SK-MEL-5 (cell line): ENCODE measurements at regions not wholly inside any gene's neighbourhood (a gene's known extent, or its start where the extent isn't known, plus 50 kb on each side); places are given as distances from the start of the nearest gene placed in this dataset.

Experiments
- DNase-seq: peaks from one replicate; pipeline ENCODE4 v3.0.0-alpha.2; 2016; ENCODE audit warnings: low read depth, low spot score
- in situ Hi-C: cut with HindIII; loops from 2 replicates; pipeline ENCODE4 v1.10.0; 2016; ENCODE audit warnings: low sequenced_read_pairs, high pct_unique_total_duplicates, low pct_unique_long_range_greater_than_20kb

DNA sequence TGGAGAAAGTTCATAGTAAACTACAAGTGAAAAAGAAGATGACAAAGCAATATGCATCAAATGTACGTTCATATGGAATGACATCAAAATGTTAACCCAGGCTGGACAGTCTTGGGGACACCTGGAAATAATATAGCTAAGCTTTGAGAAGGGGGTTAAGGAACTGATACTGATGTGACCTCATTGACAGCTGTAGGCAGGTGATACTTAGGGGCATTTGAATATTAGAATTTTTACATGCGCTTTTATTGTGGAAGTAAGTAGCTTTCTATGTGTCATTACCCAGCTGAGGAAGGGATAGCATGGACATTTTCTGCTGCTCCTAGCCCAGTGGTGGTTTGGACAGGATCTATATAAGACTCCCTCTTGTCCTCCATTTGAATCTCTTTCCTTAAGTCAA, 299.7 kb downstream of the CWC27 start:
- in situ Hi-C loops, result no loop called here
- DNase-seq, result no peak

DNA sequence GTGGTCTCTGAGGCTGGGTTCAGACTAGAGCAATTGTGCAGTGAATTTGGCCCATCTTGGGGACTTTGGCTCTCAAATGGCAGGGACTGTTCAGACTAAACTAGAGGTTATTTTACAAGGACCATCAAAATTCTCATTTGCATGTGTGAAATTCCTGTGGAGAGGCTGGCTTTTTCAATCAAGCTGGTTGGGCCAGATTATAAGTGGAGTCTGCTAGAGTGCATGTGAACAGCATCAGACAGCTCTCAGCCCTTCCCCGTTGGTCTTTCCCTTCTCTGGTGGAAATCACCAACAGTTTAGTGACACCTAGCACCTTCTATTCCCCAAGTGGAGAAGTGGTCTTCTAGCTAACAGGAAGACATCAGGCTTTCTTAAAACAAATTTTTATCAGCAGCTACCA, 301.3 kb downstream of the CWC27 start:
- in situ Hi-C loops, result no loop called here
- no peak for DNase-seq

DNA sequence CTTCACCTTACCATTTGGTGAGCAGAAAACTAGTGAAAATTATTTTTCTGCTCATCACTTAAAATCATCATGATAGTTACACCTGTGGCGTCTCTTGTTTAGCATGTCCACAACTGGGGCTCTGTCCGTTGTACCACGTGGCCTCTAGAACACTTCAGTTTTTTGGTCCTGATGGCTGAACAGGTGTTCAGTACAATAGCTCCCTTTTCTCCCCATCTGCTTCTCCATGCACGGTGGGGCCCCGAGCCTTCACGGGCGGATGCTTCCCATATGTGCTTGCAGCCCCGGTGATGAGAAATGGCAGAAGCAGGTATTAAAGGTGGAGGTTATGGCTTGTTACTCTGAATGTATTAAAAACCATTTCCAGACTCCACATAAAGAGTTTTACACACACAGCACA, 304.1 kb downstream of the CWC27 start:
- no peak for DNase-seq
- in situ Hi-C loops, result no loop called here

DNA sequence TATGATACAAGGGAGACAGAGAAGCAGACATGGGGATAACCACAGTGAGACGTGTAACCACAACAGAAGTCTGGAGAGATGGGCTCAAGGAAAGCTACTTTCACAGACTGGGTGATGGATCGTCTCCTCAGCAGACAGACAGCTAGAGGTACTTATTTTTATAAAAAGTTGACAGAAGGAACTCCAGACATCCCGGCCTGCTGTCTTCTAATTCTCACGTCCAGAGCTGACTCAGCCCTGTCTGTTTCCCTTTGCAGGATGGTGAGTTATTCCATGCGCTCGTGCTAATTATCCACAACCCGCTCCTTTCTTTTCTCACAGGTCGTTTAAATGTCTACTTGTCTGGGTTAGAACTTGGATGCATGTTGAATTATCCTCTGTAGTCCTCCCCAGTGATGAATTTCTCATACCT, 304.5 kb downstream of the CWC27 start:
- in situ Hi-C loops, result no loop called here
- no peak for DNase-seq

DNA sequence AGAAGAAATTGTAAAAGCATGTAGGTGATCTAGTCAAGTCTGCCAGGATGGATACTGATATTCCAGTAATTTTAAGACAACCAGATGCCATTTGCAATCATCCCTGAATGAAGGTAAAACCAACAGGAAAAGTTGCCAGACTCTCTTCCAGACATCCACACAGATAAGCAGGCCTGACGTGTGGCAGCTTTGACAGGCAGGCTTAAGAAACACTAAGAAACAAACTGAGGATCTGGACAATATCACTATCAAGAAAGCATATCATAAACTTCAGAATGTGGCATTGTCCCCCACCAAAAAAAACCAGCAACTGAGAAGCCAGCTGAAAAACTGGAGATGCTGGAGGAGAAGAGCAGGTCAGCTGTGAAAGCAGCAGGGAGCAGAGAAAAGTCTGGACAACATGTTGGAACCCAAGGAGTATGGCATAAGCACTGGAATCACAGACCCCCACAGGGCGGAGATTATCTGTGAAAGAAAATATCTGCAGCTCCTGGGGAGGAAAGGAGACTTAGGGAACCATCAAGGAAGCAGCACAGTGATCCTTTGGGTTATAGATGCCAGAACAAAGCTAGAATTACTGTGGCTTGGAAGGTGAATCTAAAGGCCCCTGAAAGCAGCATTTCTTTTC, 307.0 kb downstream of the CWC27 start:
- in situ Hi-C loops, result no loop called here
- no peak for DNase-seq

DNA sequence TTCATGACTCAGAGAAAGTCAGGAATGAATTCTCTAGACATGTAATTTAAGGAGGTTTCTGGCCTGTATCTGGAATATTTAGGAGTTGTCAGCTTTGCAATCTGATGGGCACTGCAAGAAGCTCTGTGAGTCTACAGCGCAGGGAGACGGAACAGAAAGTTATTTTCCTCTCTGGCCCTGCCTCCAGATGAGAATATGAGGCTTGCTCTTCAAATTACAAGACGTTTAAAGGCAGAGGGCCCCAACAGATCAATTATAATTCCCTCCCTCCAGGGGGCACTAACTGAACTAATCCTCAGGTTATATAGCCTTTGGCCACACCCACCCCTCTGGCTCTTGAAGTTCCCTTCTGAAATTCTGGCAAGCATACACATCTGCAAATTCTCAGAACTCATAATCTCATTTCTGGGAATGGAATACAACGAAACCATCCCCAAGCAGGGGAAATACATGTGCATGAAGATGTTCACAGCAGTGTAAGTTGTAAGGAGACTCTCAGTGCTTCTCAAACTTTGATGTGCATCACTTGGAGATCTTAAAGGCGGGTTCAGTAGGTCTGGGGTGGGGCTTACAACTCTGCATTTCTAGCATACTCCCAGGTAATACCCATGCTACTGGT, 307.6 kb downstream of the CWC27 start:
- peak; percentile 67 for DNase-seq

DNA sequence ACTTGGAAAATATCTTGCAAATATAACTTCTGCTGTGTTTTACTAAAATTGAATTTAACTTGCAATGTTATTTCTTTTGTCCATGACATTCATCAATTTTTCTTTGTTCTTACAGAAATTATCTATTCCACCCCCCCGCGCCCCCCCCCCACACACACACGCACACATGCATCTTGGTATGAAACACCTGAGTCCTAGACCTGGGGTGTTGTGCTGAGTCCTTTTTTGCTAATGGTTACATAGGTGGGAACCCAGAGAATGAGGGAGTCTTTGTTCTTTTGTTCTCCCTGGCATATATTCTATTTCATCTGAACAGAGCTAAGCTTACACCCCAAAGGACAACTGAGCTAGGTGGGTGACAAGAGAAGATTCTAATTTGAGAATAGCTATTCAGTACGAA, 308.9 kb downstream of the CWC27 start:
- no peak for DNase-seq
- in situ Hi-C loops, result no loop called here

More for the DNA sequence above, 307.6 kb downstream of the CWC27 start:
- in situ Hi-C loops, result no loop called here

DNA sequence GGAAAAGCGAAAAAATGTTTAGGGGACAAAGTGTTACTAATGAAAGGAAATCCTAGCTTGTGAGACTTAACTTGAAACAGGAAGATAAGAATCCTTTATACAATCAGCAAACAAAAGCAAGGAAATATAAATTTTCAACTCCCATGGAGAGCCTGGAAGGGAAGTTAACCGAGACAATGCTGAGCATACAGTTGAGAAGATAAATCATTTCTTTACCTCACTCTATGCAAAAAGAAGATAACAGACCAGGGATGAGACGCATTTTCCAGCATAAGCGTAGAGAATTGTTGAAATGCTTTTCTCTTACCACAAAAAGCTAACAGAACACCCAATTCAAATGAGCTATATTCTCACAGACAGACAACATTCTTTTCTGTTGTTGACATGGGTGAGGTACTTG, 309.6 kb downstream of the CWC27 start:
- in situ Hi-C loops, result no loop called here
- DNase-seq, result no peak

DNA sequence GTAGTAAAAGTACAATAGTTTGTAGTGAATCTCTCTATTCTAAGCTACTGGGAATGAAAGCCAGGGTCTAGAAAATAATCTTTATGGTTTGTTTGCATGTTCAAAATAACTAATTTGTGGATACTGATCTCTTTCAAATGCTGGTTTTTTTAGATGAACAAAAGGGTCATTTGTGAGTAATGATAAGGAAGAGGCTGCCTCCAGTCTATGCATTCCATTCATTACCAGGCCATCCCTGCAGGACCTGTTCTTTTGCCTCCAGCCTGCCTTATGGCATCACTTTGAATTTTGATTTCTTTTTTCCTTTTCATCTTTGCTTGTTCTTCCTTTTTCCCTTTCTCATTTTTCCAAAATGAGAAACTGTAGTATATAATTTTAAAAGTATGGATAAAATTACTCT, 312.3 kb downstream of the CWC27 start:
- in situ Hi-C loops, result no loop called here

DNA sequence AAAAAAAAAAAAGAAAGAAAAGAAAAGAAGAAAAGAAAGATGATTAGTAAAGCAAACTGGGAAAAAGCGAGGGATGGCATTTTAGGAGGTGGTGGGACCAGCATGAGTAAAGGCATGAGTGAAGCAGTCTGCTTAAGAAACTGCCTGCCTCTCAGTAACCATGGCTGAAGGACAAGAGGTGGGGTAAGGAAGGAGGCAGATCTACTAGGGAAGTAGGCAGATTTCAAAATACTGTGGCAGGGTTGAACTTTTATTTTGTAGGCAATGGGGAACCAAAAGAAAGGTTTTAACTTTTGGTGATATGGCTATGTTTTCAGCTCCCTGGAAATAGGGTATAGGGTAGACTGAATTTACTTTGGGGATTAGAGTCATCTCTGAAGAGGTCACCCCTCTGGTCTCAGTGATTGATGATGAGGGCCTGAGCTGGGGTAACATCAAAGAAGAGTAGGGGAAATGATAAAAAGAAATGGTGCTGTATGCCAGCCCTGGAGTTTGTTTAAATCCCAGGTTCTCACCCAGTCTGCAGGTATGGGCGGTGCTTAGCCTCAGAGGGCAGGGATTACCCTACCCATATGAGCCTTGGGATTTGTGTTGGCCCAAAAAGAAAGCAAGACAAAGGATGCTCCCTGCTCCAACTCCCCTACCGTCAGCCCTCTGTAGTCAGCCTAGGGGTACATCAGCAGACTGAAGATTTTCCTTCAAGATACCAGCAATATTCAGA, 316.2 kb downstream of the CWC27 start:
- DNase-seq, result no peak
- in situ Hi-C loops, result no loop called here

More for the DNA sequence above, 312.3 kb downstream of the CWC27 start:
- DNase-seq, result no peak

DNA sequence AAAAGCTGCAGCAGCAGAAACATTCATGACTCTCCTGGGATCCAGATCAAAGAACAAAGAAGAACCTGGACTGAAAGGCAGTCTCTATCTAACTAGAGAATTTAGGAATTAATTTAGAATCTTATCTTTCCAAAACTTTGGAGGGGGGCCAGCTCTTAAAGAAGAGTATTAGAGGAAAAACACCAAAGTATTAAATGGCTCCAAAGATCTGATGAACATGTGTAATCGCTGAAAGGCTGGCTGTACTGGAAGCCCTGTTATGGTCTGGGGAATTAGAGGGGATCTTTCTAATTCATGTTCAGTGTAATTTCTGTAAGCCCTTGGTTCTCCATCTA, 316.8 kb downstream of the CWC27 start:
- in situ Hi-C loops, result no loop called here
- no peak for DNase-seq

DNA sequence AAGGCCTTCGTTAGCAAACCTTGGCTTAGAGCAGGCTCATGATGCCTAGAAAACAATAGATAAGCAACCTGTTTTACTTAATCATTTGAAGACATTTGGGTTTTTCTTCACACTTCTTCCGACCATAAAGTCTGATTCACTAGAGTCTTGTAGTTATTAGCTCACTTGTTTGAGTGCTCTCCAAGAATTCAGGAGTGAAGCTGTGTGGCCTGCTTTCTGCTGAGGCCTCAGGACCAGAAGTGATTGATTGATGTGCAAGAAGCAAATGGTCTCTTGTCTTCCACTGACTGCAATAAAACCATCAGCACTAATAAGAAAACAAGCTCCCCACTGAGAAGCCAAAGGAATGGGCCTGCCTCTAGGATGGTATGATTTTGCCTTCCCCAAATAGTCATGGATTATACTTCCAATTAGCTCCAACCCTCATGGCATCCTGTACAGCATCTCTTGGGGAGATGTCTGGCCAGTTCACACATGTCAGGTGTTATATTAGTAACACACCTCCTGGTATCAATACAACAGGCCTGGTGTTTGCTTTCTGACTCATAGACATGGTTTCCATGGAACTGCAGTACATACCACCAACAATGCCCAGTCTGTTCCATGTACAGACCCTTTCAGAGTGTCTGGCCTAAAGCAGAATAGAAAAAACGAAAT, 317.6 kb downstream of the CWC27 start:
- peak; percentile 79 for DNase-seq
- in situ Hi-C loops, result no loop called here

DNA sequence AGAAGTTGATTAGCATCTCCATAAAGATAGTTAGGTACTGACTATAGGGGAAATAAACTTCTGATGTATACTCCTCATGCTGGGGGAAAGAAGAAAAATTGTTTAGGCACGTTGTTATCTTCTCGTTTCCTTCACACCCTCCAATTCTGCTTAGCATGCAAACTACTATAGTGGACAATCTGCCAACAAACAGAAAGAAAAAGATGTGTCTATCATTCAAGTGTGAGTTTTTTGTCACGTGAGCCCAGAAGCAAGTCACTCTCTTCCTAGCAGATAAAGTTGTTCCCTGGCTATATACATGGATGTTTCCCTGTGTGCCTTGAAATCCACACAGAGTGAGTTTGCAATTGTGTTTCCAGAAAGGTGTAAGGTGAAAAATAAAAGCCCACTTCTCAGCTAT, 318.4 kb downstream of the CWC27 start:
- in situ Hi-C loops, result no loop called here
- DNase-seq, result no peak

DNA sequence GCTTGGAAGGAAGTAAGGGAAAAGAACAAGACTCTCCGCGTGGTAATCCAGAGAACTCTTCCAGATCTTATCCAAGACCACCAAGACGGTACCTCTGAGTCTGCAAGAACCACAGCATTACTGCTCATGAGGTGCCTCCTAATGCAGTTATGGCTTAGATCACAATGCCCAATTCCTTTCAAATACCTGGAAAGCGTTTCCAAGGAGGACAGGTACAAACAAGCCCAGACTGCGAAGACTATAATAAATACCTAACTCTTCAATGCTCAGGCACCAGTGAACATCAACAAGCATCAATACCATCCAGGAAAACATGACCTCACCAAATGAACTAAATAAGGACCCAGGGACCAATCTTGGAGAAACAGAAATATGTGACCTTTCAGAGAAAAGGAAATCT, 325.5 kb downstream of the CWC27 start:
- in situ Hi-C loops, result no loop called here

DNA sequence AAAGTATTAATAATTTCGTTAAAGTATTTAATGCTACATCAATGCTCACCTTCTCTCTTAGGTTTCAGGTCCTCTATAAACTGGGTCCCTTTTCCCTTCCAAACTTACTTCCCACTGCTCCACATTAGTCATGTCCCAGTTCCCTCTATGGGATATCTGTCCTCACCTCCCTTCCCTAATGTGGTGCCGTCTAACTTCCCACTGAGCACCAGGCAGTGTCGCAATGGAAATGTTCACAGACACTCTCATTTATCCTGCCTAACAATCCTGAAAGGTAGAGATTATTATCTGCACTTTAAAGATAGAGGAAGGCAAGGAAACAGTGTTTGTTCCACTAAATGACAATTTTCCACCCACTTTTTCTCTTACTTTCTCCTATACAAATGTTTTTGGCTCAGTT, 329.7 kb downstream of the CWC27 start:
- DNase-seq, result no peak
- in situ Hi-C loops, result no loop called here

More for the DNA sequence above, 325.5 kb downstream of the CWC27 start:
- DNase-seq, result no peak
